Liver (tissue), 8 donors: ENCODE measurements at regions not wholly inside any gene's neighbourhood (a gene's known extent, or its start where the extent isn't known, plus 50 kb on each side); places are given as distances from the start of the nearest gene placed in this dataset.

Source experiments
- DNase-seq: peaks from one replicate; pipeline ENCODE4 v3.0.0-alpha.2; 2017; ENCODE audit warnings: low spot score
- H3K27ac ChIP-seq, 2 donors: one replicate each; pipeline ENCODE4 v1.7.0; 2013; ENCODE audit warnings: inconsistent platforms in 2 of 2, low read length in 2 of 2, control low read depth in 1 of 2, low read depth in 1 of 2, mild to moderate bottlenecking in 1 of 2
- H3K27me3 ChIP-seq, 4 donors: one replicate each; pipeline versions ENCODE4 v1.6.1 to v1.7.0; 2013; ENCODE audit warnings: low read length in 3 of 4, inconsistent platforms in 1 of 4, mild to moderate bottlenecking in 1 of 4, moderate library complexity in 1 of 4; ENCODE audit not compliant: control insufficient read depth in 4 of 4, insufficient read depth in 4 of 4
- H3K36me3 ChIP-seq, 4 donors: one replicate each; pipeline versions ENCODE4 v1.6.1 to v1.7.0; 2013; ENCODE audit warnings: low read length in 3 of 4, mild to moderate bottlenecking in 3 of 4, low read depth in 1 of 4, moderate library complexity in 1 of 4; ENCODE audit not compliant: control insufficient read depth in 4 of 4, insufficient read depth in 3 of 4
- H3K4me1 ChIP-seq, 4 donors: one replicate each; pipeline versions ENCODE4 v1.6.1 to v1.7.0; 2013; ENCODE audit warnings: low read length in 3 of 4, mild to moderate bottlenecking in 3 of 4, moderate library complexity in 1 of 4; ENCODE audit not compliant: control insufficient read depth in 4 of 4, insufficient read depth in 4 of 4
- H3K4me3 ChIP-seq, 3 donors: one replicate each; pipeline versions ENCODE4 v1.6.1 to v1.7.0; 2013; ENCODE audit warnings: low read length in 3 of 3, control low read depth in 1 of 3, low read depth in 1 of 3, mild to moderate bottlenecking in 1 of 3
- H3K9ac ChIP-seq, 2 donors: one replicate each; pipeline ENCODE4 v1.7.0; 2013; ENCODE audit warnings: low read length in 2 of 2, mild to moderate bottlenecking in 2 of 2, moderate library complexity in 2 of 2, control low read depth in 1 of 2, low read depth in 1 of 2
- H3K9me3 ChIP-seq, 4 donors: one replicate each; pipeline versions ENCODE4 v1.6.1 to v1.7.0; 2013; ENCODE audit warnings: low read length in 3 of 4; ENCODE audit not compliant: control insufficient read depth in 4 of 4
- ATF3 ChIP-seq: IDR thresholded peaks from 2 replicates; pipeline ENCODE4 v1.6.1; 2016; ENCODE audit warnings: antibody characterized with exemption
- CTCF ChIP-seq: fragments of 150-350 bp; IDR thresholded peaks from 2 replicates; pipeline ENCODE4 v1.5.1; 2017; ENCODE audit warnings: improper control_type of control experiment, low read depth, low read length; ENCODE audit not compliant: missing input control
- EGR1 ChIP-seq, 2 donors: IDR thresholded peaks; 2 replicates each; pipeline ENCODE4 v1.6.1; 2016 to 2018; ENCODE audit warnings: antibody characterized with exemption in 2 of 2, low read depth in 2 of 2
- FOXA1 ChIP-seq: IDR thresholded peaks from 2 replicates; pipeline ENCODE4 v1.6.1; 2016; ENCODE audit warnings: antibody characterized with exemption
- GABPA ChIP-seq, 2 donors: IDR thresholded peaks in 1 of 2; conservative IDR thresholded peaks in 1 of 2; 2 replicates each; pipeline ENCODE4 v1.6.1; 2016; ENCODE audit warnings: antibody characterized with exemption in 2 of 2, mild to moderate bottlenecking in 1 of 2, moderate library complexity in 1 of 2
- HNF4A ChIP-seq, 2 donors: conservative IDR thresholded peaks; 2 replicates each; pipeline ENCODE4 v1.6.1; 2016; ENCODE audit warnings: antibody characterized with exemption in 2 of 2, mild to moderate bottlenecking in 2 of 2
- HNF4G ChIP-seq: IDR thresholded peaks from 2 replicates; pipeline ENCODE4 v1.6.1; 2016; ENCODE audit warnings: antibody characterized with exemption
- JUND ChIP-seq, 2 donors: IDR thresholded peaks; 2 replicates each; pipeline ENCODE4 v1.6.1; 2016; ENCODE audit warnings: antibody characterized with exemption in 2 of 2
- MAX ChIP-seq: IDR thresholded peaks from 2 replicates; pipeline ENCODE4 v1.6.1; 2016; ENCODE audit warnings: antibody characterized with exemption
- NR2F2 ChIP-seq: IDR thresholded peaks from 2 replicates; pipeline ENCODE4 v1.6.1; 2016; ENCODE audit warnings: antibody characterized with exemption
- RAD21 ChIP-seq, 2 donors: IDR thresholded peaks; 2 replicates each; pipeline ENCODE4 v1.6.1; 2016; ENCODE audit warnings: antibody characterized with exemption in 2 of 2, mild to moderate bottlenecking in 2 of 2
- REST ChIP-seq: IDR thresholded peaks from 2 replicates; pipeline ENCODE4 v1.6.1; 2016; ENCODE audit warnings: antibody characterized with exemption, mild to moderate bottlenecking
- RXRA ChIP-seq, 2 donors: IDR thresholded peaks; 2 replicates each; pipeline ENCODE4 v1.6.1; 2017 to 2018; ENCODE audit warnings: antibody characterized with exemption in 2 of 2, mild to moderate bottlenecking in 1 of 2
- SP1 ChIP-seq: IDR thresholded peaks from 2 replicates; pipeline ENCODE4 v1.6.1; 2018; ENCODE audit warnings: antibody characterized with exemption, mild to moderate bottlenecking
- TAF1 ChIP-seq: conservative IDR thresholded peaks from 2 replicates; pipeline ENCODE4 v1.6.1; 2016; ENCODE audit warnings: antibody characterized with exemption, mild to moderate bottlenecking
- YY1 ChIP-seq: IDR thresholded peaks from 2 replicates; pipeline ENCODE4 v1.6.1; 2016; ENCODE audit warnings: antibody characterized with exemption, mild to moderate bottlenecking
- ZBTB33 ChIP-seq: IDR thresholded peaks from 2 replicates; pipeline ENCODE4 v1.6.1; 2016; ENCODE audit warnings: antibody characterized with exemption
- whole genome bisulfite sequencing: extraction: QIAGEN DNeasy Blood & Tissue Kit; methylation state at CpG from one replicate; pipeline ENCODE4 v1.1.7; 2013; 5-methylcytosine and 5-hydroxymethylcytosine counted together
- donor health status: healthy.
- donor health status: healthy.
- donor health status: healthy.
- donor health status: healthy.
- donor health status: healthy.

- H3K4me1 ChIP-seq, result peaks cover 10 to 61% (median 35%) of the 10 kb centered on the region in 4 donors
- H3K36me3 ChIP-seq, result no peaks in the 10 kb centered on the region
- no peak overlapping the region for H3K9ac ChIP-seq
- H3K27me3 ChIP-seq, result no peaks in the 10 kb centered on the region
- no peak for TF ChIP-seq JUND (IDR thresholded peaks at IDR 0.05)
- TF ChIP-seq MAX, result no peak
- no peak for TF ChIP-seq HNF4A (conservative IDR thresholded peaks at IDR 0.05)
- no peak for TF ChIP-seq ATF3
- TF ChIP-seq ZBTB33, result no peak
- TF ChIP-seq HNF4G, result no peak
- TF ChIP-seq YY1, result no peak
- no peak for TF ChIP-seq CTCF
- no peak for TF ChIP-seq SP1
- no peak for TF ChIP-seq EGR1 (IDR thresholded peaks at IDR 0.05; ENCODE audit: low read depth in 2 of 2)
- no peak for TF ChIP-seq NR2F2
- no peak for TF ChIP-seq RXRA (IDR thresholded peaks at IDR 0.05)
- no peak for TF ChIP-seq GABPA (IDR thresholded peaks at IDR 0.05 in 1 of 2, conservative IDR thresholded peaks at IDR 0.05 in 1 of 2)
- TF ChIP-seq RAD21 (IDR thresholded peaks at IDR 0.05), result no peak
- no peak for TF ChIP-seq REST
- no peak for TF ChIP-seq FOXA1
- no peak for TF ChIP-seq TAF1
- WGBS, result 91% methylated on average over 2 of the region's 2 CpGs
- peak overlapping the region; percentile 84 to 88 for H3K27ac ChIP-seq
- no peak overlapping the region for H3K4me3 ChIP-seq
- H3K9me3 ChIP-seq, result peaks cover 0 to 5% (median 0%) of the 10 kb centered on the region in 4 donors
- DNase-seq, result no peak
Measured at GRCh38 chr2:150167711-150168110, 319.8 kb downstream of the RND3 start.
